AG04450 (cell line): ENCODE measurements at regions not wholly inside any gene's neighbourhood (a gene's known extent, or its start where the extent isn't known, plus 50 kb on each side); places are given as distances from the start of the nearest gene placed in this dataset.
A peak's percentile ranks its signal among the peaks of the same experiment; 100 is the strongest.

Experiments used
- CTCF ChIA-PET: fragments of 300-600, 350-600 bp; formaldehyde crosslinking; extraction: SDS; loops from one replicate; lab custom pipeline; 2022; ENCODE audit warnings: antibody characterized with exemption, inconsistent platforms; lab: Charles Lee
- POLR2A ChIA-PET: fragments of 350-600 bp; formaldehyde crosslinking; extraction: SDS; loops from one replicate; lab custom pipeline; 2021; ENCODE audit warnings: antibody characterized with exemption, inconsistent platforms; lab: Yijun Ruan, JAX
- DNase-seq: peaks from one replicate; pipeline ENCODE4 v3.0.0-alpha.2; 2011; ENCODE audit warnings: low read depth, low spot score
- H3K27ac ChIP-seq: one replicate; pipeline ENCODE4 v1.5.1; 2012; ENCODE audit warnings: low read depth, low read length, control low read depth
- H3K27me3 ChIP-seq: one replicate; pipeline ENCODE4 v1.6.0; 2012; ENCODE audit warnings: low read length; ENCODE audit not compliant: control insufficient read depth, insufficient read depth
- H3K4me3 ChIP-seq: 2 replicates; pipeline ENCODE4 v1.5.1; 2011; ENCODE audit warnings: mild to moderate bottlenecking, low read depth, low read length, control low read depth
- H3K9me3 ChIP-seq: 2 replicates; pipeline ENCODE4 v1.5.1; 2012; ENCODE audit warnings: low read length; ENCODE audit not compliant: control insufficient read depth, insufficient read depth
- CTCF ChIP-seq: IDR thresholded peaks from 2 replicates; pipeline ENCODE4 v1.5.1; 2011; ENCODE audit warnings: low read depth, low read length, control low read depth, inconsistent platforms

- Histone ChIP-seq H3K9me3 (no peaks in the 10 kb centered on the region), H3K4me3 (no peak overlapping the region), H3K27me3 (no peaks in the 10 kb centered on the region), H3K27ac (no peak overlapping the region)
- ChIA-PET CTCF (interaction anchor here (0.5 kb wide), 1 partner anchor 901 kb away, joined by 10 read pairs; no protein-coding TSS in a partner anchor), POLR2A (interaction anchor here (1.2 kb wide), 1 partner anchor 11 kb away, joined by 4 read pairs; no protein-coding TSS in a partner anchor)
- TF ChIP-seq CTCF: no peak
- no peak for DNase-seq
These were observed 297.6 kb downstream of the TMX3 start for GRCh38 chr18:68417166-68417799.

- ChIA-PET CTCF (no interaction called here), POLR2A (no interaction called here)
- no peaks in the 10 kb centered on the region for H3K27me3 ChIP-seq
- DNase-seq: no peak
- no peaks in the 10 kb centered on the region for H3K9me3 ChIP-seq
- no peak for TF ChIP-seq CTCF
- H3K27ac ChIP-seq: no peak overlapping the region
- H3K4me3 ChIP-seq: no peak overlapping the region
These were observed 300.5 kb downstream of the TMX3 start for GRCh38 chr18:68414407-68414806.

GRCh38 chr18:68409576-68409975, 305.3 kb downstream of the TMX3 start:
- Histone ChIP-seq H3K9me3 (no peaks in the 10 kb centered on the region), H3K27me3 (no peaks in the 10 kb centered on the region), H3K4me3 (no peak overlapping the region), H3K27ac (no peak overlapping the region)
- no peak for DNase-seq
- CTCF ChIA-PET: no interaction called here
- no peak for TF ChIP-seq CTCF
- POLR2A ChIA-PET: no interaction called here

- no peak for DNase-seq
- POLR2A ChIA-PET: no interaction called here
- TF ChIP-seq CTCF: peak; percentile 28; the same call in 1 of the 2 replicates
These were observed 308.1 kb downstream of the TMX3 start for GRCh38 chr18:68406761-68407160.

GRCh38 chr18:68402784-68403183, 312.1 kb downstream of the TMX3 start:
- POLR2A ChIA-PET: no interaction called here
- Histone ChIP-seq H3K27ac (no peak overlapping the region), H3K27me3 (no peaks in the 10 kb centered on the region), H3K4me3 (no peak overlapping the region), H3K9me3 (no peaks in the 10 kb centered on the region)
- DNase-seq: no peak
- no peak for TF ChIP-seq CTCF
- CTCF ChIA-PET: no interaction called here

More at GRCh38 chr18:68406761-68407160, 308.1 kb downstream of the TMX3 start:
- CTCF ChIA-PET: no interaction called here
- H3K4me3 ChIP-seq: no peak overlapping the region
- no peak overlapping the region for H3K27ac ChIP-seq
- H3K9me3 ChIP-seq: no peaks in the 10 kb centered on the region
- H3K27me3 ChIP-seq: no peaks in the 10 kb centered on the region
